Right hindlimb (tissue), 1 donor: ENCODE measurements at regions not wholly inside any gene's neighbourhood (a gene's known extent, or its start where the extent isn't known, plus 50 kb on each side); places are given as distances from the start of the nearest gene placed in this dataset.
"Not testable (repeated sequence)": the region's sequence is repeated elsewhere in the genome, so short reads cannot be mapped to it uniquely, and the experiment has no call there.

Experiments used
- DNase-seq: peaks from one replicate; pipeline ENCODE4 v3.0.0-alpha.2; 2018

DNA sequence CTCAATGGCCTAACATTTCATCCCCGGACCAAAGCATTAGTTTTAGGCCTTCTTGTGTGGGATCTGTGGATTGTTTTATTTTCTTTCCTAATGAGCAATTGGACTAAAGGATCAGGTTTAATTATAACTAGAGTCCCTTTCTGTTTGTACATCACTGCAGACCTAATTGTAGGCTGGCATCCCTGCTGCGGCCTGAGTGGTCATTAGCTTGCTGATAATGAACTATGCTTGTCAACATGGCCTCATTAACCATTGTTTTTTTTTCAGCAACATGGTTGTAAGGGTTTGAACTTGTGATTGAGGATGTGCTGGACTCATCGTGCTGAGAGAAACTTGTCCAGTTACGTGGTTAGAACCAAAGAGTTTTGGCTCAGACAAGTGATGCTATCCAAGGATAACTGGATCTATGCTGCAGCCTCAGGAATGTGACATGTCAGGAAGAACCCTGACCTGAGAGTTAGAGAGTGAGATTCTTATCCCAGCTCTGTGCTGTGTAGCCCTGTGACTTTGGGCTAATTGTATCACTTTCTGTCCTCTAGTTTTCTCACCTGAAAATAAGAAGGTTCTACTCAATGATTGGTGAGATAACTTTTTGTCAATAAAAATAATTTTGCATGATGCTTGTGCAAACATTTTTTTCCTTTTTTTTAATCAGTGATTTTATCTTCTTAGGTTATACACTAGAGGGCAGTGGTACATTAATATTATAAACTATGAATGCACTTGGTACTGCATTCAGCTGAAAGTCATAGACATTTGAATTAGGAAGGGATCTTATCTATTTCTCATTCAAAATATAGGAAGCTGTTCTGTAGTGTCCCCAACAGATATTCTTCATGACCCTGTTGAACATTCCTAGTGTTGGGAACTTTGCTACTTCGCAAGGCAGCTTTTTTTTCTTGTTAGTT lies 140.9 kb downstream of the RNF144B start:
- DNase-seq = no peak

DNA sequence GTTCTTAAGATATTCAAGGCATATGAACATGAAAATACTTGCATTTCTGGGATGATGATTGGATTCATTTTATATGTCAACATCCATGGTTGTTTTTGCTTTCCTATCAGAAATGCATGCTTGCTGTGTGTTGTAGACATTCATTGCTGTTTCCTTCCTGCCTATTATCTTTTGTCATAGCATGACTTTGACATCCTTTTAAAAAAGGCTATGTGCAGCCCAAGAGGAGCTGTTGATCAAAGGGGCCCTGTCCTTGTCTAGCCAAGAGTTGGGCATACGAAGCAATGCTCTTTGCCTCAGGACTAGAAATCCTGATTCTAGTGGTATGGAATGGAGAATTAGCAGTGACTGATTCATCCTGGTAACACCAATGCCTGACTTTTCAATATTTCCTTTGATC lies 143.1 kb downstream of the RNF144B start:
- no peak for DNase-seq

GRCh38 chr6:18532139-18532538 lies 145.0 kb downstream of the RNF144B start:
- DNase-seq = no peak

DNA sequence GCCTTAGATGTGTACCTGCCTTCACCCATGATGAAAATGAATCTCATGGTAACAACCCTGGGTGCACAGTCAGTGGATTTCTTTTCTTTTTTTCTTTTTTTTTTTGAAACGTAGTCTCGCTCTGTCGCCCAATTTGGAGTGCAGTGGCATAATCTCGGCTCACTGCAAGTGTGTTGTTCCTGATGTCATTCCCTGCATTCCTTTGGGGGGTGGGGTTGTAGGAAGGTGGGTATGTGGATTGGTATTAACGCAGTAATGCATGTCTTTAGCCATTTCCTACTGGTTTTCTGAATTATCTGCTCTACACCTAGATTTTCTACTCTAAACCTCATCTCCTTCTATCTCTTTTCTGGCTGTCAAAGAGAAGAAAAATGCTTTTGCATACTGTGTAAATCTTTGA lies 146.6 kb downstream of the RNF144B start:
- DNase-seq = no peak

GRCh38 chr6:18536591-18537055 lies 149.5 kb downstream of the RNF144B start:
- no peak for DNase-seq

DNA sequence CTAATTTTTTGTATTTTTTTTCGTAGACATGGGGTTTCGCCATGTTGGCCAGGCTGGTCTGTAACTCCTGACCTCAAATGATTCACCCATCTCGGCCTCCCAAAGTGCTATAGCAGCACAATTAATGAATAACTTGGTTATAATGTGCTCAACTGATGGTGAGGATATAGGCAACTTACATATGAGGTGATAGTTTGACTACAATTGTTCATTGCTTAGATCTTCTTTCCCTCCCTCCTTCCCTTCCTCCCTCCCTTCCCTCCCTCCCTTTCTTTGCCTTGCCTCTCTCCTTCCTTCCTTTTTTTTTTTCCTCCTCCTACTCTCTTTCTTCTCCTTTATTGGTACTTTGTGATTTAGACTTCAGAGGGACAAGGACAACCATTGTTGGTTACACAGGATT lies 151.2 kb downstream of the RNF144B start:
- DNase-seq = no peak

DNA sequence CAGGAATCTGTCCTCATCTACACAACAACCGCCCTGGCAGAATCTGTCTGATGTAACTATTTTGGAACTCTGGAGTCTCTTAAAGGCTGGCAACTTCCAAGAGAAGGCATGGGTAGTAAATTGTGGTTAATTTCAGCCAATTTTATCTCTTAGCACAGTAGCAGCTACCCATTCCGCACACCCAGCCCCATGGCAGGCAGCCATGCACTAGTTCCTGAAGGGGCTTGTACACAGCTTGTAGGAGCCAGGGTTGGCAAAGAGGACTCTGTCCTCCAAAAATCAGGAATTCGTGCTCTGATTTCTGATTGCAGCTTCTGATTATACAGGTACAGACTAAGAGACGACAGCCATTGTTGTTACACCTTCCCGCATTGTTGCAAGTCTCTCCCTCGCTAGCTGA lies 155.9 kb downstream of the RNF144B start:
- no peak for DNase-seq

- not testable (repeated sequence) for DNase-seq
Measured at GRCh38 chr6:18545142-18545541, 158.0 kb downstream of the RNF144B start.

DNA sequence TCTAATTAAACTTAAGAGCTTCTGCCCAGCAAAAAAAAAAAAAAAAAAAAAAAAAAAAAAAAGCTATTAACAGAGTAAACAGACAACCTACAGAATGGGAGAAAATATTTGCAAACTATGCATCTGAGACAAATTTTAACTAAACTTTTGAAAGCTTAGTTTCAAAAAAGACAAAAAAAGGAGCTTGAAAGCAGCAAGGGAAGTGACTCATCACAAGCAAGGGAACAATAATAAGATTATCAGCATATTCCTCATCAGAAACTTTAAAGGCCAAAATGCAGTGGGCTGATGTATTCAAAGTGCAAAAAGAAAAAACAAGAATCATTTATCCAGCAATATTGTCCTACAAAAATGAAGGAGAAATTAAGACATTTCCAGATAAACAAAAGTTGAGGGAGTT lies 158.6 kb downstream of the RNF144B start:
- DNase-seq = no peak

DNA sequence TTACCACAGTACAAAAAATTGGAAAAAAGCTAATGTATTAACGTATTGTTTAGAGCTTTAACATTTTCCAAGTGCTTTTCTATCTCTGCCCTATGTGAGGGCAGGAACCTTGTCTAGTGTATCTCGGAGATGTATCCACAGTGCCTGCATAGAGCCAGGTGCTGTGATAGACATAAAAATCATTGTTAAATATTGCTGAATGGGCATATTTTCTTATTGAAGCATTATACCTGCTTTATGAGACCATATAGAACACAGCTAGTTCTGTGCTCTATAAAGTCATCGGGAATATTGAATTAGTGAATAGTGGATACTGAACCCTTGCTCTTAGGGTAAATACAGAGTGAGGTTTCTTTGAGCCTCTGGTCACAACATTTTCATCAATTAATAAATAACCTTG lies 163.0 kb downstream of the RNF144B start:
- no peak for DNase-seq

DNA sequence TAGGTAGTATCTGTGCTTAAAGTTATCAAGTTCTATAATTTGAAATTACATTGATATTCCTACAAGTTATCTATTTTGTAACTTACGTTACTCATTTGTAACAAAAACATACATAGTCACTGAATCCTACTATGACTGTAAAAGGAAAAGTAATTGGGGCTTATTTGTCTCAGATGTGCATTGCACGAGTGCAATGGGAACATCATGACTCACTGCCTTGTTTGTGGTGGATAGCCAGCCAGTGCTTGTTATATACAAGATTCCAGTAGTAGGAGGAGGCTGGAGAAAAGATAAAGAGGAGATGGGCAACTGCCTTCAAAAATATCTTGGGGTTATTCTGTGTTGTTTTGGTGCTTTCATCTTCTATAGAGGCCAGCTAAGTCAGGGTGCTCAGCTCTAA lies 164.1 kb downstream of the RNF144B start:
- no peak for DNase-seq

DNA sequence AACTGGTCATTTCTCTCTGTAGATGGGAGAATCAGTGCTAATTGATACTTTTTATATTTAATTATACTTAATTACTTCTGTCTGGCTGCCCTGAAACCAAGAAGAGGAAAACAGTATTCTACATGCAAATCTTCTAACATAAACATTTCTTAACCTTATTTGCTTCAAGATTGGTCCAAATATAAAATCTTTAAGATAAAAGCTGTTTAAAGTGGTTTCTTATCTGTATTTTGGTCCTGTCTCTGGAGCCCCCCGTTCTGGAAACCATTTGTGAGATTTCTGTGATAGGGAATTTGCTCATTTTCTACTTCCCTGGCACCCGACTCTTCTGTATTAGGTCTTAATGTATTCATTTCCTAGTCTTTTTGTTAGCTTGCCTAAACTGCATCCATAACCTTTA lies 168.6 kb downstream of the RNF144B start:
- DNase-seq = no peak

- DNase-seq = no peak
Measured at GRCh38 chr6:18561037-18561750, 174.0 kb downstream of the RNF144B start.

- no peak for DNase-seq
Measured at GRCh38 chr6:18562726-18563125, 175.6 kb downstream of the RNF144B start.

- DNase-seq = no peak
Measured at GRCh38 chr6:18564775-18565174, 177.6 kb downstream of the RNF144B start.

- no peak for DNase-seq
Measured at GRCh38 chr6:18565231-18565630, 178.1 kb downstream of the RNF144B start.

- DNase-seq = no peak
Measured at GRCh38 chr6:18567380-18567779, 180.2 kb downstream of the RNF144B start.

- DNase-seq = no peak
Measured at GRCh38 chr6:18577491-18577890, 190.3 kb downstream of the RNF144B start.

- DNase-seq = no peak
Measured at GRCh38 chr6:18579166-18579565, 192.0 kb downstream of the RNF144B start.

DNA sequence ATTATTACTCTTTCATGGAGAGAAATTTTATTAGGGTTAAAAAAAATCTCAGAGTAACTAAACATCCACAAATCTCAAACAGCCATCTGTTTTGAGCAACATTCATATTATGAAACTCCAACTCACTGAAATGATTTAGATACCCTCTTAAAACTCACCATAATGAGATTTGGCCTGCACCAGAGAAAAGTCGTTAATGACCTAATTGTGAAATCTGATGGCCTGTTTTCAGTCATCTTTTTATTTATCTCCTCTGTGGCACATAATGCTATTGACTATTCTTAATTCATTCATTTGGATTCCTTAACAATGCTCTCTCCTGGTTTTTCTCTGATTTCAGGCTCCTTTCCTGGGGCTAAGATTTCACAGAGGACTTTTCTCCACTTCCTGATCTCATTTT lies 192.7 kb downstream of the RNF144B start:
- no peak for DNase-seq

GRCh38 chr6:18584372-18584771 lies 197.2 kb downstream of the RNF144B start:
- DNase-seq = no peak

- peak; percentile 50 for DNase-seq
Measured at GRCh38 chr6:18585032-18585573, 198.0 kb downstream of the RNF144B start.

DNA sequence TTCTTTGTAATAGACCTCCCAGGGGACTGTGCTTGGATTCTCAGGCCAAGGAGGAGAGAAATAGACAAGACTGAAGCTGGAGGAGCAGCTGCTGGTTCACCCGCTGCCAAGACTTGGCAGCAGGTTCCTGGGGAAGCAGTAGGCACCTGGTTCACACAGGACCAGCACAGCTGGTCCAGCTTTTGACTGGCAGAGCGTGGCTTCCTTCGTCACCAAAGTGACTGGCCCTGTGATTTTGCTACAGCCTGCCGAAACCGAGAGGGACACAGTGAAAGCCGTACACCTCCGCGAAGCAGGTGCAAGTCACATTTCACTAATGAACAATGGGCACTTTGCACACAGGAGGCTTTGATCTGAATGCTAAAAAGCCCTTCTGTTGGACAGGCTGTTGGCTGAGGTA lies 199.0 kb downstream of the RNF144B start:
- DNase-seq = no peak
